ENCODE measurements at regions not wholly inside any gene's neighbourhood (a gene's known extent, or its start where the extent isn't known, plus 50 kb on each side); places are given as distances from the start of the nearest gene placed in this dataset.

DNA sequence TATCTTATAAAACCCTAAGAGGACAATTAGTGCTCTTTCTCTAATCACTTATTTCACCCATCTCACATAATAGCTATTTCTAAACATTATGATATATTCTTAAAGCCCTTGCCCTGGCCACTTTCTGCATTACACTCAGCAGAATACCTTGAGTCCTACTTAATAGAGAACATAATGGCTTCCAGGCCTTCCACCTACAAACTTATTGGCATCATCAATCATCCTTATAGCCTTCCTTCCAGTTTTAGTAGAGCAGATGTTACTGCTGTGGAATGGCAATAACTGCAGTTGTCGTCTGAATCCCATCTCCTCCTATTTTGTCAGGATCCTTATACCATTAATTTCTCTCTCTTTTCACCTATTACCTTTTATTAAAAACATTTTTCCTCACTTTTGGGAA is 1127.4 kb downstream of the LRFN5 start:
- DNase-seq (ENCODE audit: low spot score), result no peak

DNA sequence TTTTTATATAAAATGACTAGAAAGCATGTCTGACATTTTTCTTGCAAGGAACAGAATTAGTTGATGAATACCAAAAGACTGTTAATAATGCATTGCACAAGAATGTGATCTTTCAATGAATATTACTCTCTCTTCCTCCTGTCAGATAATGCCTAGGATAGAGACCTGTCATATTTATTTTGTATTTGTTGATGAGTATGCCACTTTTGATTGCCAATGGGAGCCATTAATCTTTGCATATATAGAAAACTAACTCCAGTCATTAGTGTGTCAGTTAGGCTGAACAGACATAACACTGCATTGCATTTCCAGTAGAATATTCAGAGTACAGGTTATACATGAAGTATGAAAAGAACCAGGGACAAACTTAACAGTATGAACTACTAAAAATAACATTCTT is 1125.3 kb downstream of the LRFN5 start:
- DNase-seq (ENCODE audit: low spot score), result no peak

GRCh38 chr14:42731480-42731879 is 1124.8 kb downstream of the LRFN5 start:
- DNase-seq (ENCODE audit: low spot score), result no peak

DNA sequence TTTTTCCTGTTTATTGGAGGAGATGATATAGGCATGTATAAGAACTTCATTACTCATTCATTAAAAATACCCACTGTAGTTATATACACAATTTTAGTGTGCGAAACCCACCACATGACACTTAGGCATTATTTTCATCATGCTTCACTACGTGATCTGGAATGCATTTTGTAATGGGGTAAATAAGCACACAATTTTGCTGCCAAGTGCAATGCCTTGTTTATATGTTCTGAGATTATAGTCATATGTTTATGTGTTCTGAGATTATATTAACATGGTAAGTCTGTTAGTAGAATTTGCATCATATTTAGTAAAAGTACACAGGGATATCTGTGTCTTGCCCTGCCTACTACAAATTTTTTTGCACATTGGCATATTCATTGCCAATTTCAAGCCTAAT is 1123.0 kb downstream of the LRFN5 start:
- DNase-seq (ENCODE audit: low spot score), result no peak

- DNase-seq (ENCODE audit: low spot score), result no peak
Measured at GRCh38 chr14:42719391-42719790, 1112.7 kb downstream of the LRFN5 start.

DNA sequence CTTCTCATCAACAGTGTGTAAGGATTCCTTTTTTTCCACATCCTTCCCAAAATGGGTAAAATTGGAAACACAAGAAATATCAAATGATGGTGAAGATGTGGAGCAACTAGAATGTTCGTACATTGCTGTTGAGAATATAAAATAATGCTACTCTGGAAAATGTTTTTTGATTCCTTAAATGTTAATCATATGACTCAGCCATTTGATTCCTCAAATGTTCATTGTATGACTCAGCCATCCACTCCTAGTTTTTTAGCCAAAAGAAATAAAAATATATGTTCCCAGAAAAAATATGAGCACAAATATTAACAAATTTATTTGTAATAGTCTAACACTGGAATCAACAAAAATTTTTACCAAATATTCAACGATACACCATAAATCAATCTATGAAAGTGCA is 1108.6 kb downstream of the LRFN5 start:
- DNase-seq (ENCODE audit: low spot score), result no peak

GRCh38 chr14:42710071-42710470 is 1103.4 kb downstream of the LRFN5 start:
- DNase-seq (ENCODE audit: low spot score), result no peak

DNA sequence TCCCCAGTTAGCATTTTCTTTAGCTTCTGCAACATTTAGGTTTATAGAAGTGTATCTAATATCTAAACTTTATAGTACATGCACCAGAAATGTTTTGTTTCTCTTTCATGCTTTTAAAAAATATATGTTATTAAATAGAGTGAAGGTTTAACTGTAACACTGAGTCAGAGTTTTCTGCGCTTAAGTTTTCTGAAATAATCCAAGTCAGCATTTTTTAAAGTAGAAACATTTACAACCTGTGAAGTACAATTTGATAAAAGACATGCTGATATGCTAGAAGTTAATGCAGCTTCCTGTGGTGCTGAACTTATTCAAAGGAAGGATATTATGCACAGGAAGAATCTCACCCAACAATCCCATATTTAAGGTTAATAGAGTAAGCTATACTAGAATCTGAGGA is 1096.8 kb downstream of the LRFN5 start:
- DNase-seq (ENCODE audit: low spot score), result no peak

- DNase-seq (ENCODE audit: low spot score), result no peak
Measured at GRCh38 chr14:42687421-42687820, 1080.7 kb downstream of the LRFN5 start.

GRCh38 chr14:42683707-42684106 is 1077.0 kb downstream of the LRFN5 start:
- DNase-seq (ENCODE audit: low spot score), result no peak

- no peak for DNase-seq (ENCODE audit: low spot score)
Measured at GRCh38 chr14:42676636-42677035, 1070.0 kb downstream of the LRFN5 start.

GRCh38 chr14:42673963-42674362 is 1067.3 kb downstream of the LRFN5 start:
- no peak for DNase-seq (ENCODE audit: low spot score)

- DNase-seq (ENCODE audit: low spot score), result no peak
Measured at GRCh38 chr14:42671636-42672035, 1065.0 kb downstream of the LRFN5 start.

GRCh38 chr14:42665083-42665482 is 1058.4 kb downstream of the LRFN5 start:
- no peak for DNase-seq (ENCODE audit: low spot score)

GRCh38 chr14:42664190-42664589 is 1057.5 kb downstream of the LRFN5 start:
- no peak for DNase-seq (ENCODE audit: low spot score)

DNA sequence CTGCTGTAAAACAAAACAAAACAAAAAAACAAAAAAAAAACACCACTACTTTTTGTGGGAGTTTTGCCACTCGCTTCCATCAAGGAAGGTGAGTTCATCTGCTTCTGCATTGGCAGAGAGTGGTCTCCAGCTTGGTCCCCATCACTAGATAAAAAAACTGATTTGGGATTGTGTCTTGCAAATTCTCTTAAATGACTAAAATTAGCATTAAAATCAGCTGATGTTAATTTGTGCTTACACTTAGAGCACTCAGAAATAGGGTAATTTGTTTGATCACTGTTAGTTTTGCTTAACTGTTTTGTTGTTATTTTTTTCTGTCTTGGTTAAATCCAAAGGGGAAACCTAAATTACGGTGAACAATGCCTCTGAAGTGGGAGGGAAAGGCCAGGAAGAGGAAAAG is 1048.0 kb downstream of the LRFN5 start:
- no peak for DNase-seq (ENCODE audit: low spot score)

GRCh38 chr14:42642787-42643186 is 1036.1 kb downstream of the LRFN5 start:
- DNase-seq (ENCODE audit: low spot score), result no peak

DNA sequence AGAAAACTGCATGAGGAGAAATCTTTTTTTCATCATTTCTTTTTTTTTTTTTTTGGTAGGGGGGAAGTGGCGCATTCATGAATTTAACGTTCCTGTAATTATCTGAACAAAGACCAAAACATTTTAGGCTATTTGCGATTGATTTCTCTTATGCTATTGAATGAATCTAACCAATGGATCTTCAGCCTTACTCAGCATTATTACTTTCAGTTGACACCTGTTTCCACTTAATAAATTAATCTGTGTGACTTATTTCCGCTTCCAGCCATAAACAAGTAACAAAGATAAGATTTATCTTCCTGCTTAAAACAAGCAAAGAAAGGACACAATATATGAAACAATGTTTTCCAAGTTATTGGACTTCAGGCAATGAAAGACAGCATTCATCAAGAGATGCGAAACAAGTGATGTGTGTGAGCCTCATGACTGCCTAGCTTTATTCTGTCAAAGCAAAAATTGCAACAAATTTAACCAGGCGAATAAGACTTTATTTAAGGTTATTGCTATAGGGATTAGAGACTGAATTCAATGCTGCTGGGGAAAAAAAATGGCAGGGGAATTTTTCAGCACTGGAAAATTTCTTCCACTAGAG is 1026.9 kb downstream of the LRFN5 start:
- DNase-seq (ENCODE audit: low spot score), result no peak

GRCh38 chr14:42629553-42629952 is 1022.9 kb downstream of the LRFN5 start:
- DNase-seq (ENCODE audit: low spot score), result no peak

DNA sequence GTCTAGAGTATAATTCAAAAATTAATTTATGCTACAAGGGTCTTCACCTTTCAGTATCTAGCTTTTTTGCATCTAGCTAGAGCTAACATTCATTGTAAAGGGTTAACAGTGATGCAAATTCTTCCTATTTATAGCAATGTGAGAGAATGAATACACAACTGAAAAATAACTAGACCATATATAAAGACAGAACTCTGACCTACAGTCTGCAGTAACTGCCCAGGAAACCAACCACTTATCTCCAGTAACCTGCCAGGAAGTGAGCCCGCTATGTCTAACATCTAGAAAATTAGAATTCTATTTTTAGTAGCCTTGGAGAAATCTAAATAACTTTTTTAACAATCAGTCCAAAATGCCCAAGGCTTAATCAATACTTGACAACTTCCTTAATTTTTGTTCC is 1021.9 kb downstream of the LRFN5 start:
- DNase-seq (ENCODE audit: low spot score), result no peak

- no peak for DNase-seq (ENCODE audit: low spot score)
Measured at GRCh38 chr14:42626986-42627385, 1020.3 kb downstream of the LRFN5 start.

GRCh38 chr14:42624980-42625761 is 1018.5 kb downstream of the LRFN5 start:
- no peak for DNase-seq (ENCODE audit: low spot score)

GRCh38 chr14:42617005-42617404 is 1010.3 kb downstream of the LRFN5 start:
- DNase-seq (ENCODE audit: low spot score), result no peak

DNA sequence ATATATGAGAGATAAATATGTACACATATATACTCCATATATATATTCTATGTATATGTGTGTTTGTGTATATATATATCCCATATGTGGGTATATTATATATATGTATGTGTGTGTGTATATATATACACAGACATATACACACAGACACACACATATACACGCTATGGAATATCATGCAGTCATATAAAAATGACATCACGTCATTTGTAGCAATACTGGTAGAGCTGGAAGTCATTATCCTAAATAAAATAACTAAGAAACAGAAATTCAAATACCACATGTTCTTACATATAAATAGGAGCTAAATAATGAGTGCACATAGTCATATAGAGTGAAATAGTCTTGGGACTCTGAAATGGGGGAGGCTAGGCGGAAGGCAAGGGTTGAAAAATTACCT is 1000.2 kb downstream of the LRFN5 start:
- DNase-seq (ENCODE audit: low spot score), result no peak
